Right hindlimb (tissue), 1 donor: ENCODE measurements at regions not wholly inside any gene's neighbourhood (a gene's known extent, or its start where the extent isn't known, plus 50 kb on each side); places are given as distances from the start of the nearest gene placed in this dataset.
"Not testable (repeated sequence)": the region's sequence is repeated elsewhere in the genome, so short reads cannot be mapped to it uniquely, and the experiment has no call there.

Experiments
- DNase-seq: peaks from one replicate; pipeline ENCODE4 v3.0.0-alpha.2; 2018

DNA sequence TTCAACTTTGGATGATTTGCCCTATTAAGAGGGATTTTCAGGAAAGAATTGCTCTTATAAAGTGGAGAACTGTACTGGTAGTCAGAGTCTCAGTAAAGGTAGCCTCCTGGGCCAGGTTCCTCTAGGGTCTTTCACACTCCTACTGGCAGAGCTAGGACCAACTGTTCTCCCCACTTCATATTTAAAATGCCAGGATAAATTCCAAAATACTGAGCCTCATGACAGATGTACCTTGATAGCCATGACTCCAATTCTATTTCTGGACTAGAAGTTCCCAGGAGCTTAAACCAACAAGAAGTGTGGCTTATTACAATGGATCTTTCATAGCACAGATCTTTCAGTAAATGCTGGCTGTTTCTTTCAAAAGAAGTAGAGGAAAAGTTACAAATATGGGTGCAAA lies 126.5 kb downstream of the C12orf75 start:
- DNase-seq = no peak

DNA sequence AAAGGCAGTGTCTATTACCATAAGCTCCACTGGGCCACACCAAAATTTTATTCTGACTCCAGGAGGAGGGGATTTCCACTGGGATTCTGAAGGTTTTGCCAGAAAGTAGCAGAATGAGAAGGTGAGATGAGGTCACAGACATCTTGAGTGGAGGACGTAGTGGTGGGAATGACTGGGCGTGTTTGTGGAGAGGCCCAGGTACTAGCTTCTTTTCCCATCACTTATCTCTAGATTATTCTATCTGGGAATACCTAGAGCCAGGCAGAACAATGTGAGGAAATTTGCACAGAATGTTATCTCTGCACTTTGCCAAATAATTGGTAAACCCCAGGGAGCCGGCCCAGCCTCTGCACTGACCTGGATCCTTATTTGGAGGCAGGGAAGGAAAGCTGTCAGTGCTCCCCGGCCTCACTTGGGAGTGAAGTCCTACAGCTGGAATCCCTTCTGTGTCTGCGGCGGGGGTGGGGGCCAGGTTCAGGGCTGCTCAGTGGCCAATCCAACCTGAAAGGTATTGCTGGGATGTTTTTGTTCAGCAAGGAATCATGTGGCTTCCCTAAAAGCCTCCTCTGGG lies 129.4 kb downstream of the C12orf75 start:
- no peak for DNase-seq

DNA sequence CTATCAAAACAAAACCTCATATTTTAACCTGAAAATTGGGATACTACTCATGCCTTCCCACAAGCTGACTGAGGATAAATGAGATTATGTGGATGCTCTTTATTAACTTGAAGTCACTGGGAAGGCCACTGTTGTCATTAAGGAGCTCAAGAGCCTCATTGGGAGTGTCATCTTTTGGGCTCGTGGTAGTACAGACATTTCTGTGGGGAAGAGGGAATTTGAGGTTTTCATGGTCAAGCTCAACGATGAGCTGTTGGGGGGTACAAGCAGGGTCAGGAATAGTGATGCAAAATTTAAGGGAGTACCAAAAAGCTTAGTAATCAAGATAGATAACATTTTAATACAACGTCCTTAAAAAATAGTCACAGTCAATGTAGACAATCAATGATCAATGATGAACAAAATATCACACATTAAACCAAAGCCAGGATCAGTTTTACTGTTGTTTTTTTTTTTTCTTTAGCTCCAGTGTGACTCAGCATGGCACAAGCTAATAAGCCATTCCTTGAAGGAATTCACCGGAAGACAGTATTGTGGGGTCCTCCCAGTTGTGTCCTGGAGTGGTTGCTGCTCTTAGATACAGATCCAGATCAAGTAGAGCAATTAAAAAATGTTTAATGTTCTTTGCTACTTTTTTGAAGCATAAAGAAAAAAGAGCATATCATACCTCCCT lies 130.9 kb downstream of the C12orf75 start:
- DNase-seq = no peak

DNA sequence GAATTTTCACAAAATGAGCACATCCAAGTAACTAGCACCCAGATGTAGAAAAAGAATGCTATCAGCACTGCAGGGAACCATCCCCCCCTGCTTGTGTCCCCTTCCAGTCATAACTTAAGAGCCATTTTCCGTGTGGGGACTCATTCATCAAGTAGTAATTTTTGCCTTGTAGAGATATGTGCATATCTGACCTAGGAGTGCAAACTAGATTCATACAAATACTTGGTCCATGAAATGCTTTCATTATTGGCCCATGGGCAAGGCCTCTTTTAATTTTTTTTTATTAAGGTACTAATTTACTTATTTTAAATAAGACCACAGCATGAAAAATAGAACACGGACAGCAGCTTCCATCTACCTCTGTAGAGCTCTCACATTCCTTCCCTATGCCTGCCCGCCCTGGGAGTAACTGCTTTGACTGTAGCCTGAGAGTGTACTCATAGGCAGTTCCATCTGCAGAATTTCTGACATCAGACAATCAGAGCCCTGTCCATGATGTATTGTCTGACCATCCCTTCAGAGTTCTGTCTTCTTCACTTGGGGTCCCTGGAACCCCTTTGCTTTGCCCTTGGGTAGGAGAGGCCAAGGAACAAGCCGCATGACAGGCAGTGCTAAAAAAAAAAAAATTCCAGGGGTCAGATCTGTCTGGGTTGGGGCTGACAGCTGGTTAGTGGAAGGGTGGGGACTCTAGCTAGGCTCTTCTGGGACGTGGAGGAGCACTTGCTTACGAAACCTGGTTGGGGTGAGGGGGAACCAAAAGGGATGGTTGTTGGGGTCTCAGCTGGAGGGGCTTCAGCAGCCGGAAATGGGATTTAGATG lies 131.7 kb downstream of the C12orf75 start:
- DNase-seq = no peak

DNA sequence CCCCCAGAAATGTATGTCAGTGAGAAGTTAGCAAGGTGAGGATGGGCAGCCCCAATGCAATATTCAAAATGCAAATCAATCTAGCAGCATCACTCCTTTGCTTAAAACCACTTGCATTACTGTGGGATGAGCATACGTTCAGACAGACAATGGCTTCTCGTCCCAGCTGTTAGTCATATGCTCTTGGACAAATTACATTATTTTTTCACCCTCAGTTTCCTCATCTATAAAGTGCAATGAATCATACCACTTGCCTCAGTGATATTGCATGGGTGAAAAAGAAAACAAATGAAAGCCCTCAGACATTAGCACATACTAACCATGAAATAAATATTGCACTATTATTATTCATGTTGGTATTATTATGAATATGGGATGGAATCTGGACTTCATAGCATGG lies 132.3 kb downstream of the C12orf75 start:
- DNase-seq = no peak

DNA sequence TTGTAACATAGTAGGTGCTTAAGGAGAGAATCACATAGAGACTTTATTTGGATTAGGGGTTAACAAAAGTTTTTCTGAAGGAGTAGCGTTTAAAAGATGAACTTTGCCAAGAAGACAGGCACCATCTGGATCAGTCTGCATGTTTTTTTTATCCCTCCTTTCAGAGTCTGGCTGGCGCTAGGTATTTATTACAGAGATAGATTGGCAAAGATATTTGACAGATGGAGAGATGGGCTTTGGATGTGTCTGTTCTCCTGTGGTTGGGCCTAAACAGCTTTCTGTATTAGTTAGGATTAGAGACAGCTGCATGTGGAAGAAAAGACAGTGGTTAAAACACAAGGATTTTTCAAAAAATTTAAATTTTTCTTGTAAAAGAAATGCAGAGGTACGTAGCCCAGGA lies 133.9 kb downstream of the C12orf75 start:
- DNase-seq = no peak

DNA sequence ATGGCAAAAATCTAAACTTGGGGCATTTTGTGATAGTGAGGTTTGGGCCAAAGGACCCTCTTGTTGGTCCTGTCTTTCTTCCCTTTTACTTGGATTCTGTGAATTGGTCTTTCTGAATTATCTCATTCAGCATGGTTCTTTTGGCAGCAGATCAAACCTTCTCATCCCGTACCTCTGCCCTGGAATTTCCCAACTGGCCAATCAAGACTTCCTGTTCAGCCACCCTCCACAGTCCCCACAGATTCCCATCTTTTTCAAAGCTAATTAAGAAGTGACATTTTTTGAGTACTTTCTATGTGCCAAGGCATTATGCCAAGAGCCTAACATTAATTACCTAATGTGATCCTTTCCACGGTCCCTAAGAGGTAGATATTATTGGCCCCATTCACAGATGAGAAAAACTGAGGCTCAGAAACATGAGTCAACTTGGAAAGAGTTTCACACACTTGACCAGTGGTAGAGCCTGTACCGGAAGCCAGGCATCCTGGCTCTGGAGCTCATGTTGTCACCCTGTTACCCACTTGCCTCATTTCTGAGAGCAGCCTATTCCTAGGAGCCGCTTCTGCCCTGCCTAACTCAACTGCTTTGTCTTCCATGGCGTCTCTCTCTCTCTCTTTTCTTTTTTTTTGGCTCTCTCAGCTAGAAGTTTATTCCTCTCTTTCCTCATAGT lies 135.9 kb downstream of the C12orf75 start:
- no peak for DNase-seq

DNA sequence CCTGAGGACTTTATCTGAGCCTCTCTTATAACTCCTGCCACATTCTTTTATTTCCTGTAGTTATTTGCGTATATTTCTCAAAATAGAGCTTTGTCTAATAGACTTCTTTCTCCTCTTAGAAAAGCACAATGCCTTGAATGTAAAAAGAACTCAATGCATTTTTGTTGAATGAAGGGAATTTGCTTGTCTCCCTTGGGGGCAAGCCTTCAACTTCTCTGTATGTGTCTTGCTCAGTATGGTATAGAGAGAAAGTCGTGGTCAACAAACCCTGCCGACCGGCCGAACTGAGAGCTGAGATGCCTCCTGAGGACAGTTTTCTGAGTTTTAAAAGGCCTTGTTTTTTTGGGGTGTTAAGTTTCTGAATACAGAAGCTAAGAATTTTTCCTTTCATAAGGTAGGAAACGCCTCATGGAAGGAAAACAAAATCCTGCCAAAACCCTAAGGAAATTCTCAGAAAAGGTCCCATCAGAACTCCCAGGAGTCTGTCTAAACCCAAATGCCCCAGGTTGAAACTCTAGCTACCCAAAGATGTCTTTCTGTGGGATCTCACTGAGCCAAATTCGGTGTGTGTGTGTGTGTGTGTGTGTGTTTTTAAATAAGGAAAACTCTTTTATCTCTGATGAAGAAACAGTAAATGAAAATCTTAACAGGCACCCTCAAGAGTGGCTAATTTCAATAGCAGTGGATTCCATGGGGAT lies 136.6 kb downstream of the C12orf75 start:
- DNase-seq = no peak

DNA sequence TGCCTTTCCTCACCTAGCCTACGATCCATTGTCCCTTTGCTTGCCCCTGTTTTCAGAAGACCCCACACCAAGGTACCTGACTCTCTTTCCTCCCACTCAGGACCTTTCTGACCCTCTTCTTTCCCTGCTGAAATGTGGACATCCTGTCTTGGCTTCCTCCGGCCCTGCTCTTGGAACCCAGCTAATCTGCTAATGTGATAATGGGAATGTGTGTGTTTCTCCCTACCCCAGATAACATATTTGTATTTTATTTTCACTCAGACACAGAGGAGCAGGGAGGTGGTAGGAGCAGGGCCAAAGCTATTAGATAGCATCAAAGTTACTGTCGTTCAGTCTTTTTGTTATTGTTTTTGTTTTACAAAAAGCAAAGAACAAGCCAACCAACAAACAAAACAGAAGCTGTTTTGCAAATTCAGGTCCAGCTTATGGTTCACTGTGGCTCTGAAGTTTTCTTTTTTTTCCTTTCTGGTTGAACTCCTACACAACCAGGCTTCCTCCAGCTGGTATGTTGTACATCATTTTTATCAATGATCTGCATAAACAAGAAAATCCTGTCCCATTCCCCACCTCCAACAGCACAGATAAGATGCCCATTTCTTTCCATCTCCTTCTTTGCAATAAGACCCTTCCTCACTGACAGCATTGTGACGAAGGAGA lies 137.3 kb downstream of the C12orf75 start:
- no peak for DNase-seq

DNA sequence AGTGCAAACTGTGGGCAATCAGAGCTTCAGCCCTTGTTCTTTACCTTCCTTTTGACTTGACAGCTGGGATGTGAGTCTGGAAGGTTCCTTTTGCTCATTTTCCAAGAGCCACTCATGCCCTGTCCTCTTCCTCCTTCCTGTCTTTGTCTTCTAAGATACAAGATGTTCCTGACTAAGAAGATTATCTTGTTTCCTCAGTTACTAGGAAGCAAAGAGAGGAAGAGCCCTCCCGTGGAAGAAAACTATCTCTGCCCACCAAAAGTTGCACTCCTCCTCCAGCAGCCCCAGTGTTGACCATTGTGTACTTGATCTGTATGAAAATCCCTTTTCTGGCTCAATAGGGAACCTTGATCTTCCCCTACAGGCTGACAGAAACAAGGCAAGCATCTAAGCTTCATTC lies 138.0 kb downstream of the C12orf75 start:
- no peak for DNase-seq

DNA sequence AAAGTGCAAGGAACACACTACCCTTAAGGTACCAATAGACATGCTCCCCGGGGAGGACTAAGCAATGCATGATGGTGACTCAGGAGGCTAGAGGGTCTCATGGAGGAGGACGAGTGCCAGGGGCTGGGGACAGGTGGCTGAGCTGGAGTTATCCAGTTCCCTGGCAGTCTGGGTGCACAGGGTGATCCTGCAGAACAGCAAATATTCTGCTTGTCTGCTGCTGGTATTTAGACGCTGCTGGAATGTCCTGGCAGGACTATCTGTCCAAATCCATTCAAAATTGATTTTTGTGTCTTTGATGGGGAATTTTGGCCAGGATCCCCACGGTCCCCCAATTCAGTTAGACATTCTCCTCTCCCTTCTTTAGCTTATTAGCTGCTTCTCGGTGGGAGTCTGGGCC lies 138.7 kb downstream of the C12orf75 start:
- DNase-seq = no peak

DNA sequence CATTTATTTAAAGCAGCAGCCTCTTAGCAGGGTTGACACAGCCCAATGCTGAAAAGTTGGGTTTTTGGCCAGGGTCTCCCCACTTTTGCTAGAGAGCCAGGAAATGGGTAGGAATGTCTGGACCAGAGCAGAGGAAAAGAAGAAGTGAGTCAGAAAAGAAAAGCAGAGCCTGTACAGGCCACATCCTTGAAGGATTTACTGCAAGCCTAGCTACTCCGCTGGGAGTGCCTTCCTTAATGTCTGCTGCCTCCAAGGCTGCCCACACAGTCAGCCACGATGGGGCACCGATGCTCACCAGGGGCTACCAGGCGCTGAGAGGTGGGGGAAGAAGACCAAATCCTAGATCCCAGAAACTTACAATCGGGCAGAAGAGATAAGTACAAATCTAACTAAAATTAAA lies 139.2 kb downstream of the C12orf75 start:
- no peak for DNase-seq

DNA sequence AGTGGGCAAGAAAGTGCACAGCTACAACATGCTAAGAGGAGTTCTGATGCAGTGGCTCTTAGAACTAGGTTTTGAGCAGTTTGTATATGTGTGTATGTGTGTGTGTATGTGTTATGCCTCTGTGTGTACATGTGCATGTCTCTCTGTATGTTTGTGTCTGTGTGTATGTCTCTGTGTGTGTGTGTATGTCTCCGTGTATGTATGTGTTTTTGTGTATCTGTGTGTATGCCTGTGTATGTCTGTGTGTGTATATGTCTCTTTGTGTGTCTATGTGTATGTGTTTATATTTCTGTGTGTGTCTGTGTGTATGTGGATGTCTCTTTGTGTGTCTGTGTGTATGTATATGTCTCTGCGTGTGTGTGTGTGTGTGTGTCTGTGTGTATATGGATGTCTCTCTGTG lies 139.6 kb downstream of the C12orf75 start:
- no peak for DNase-seq

DNA sequence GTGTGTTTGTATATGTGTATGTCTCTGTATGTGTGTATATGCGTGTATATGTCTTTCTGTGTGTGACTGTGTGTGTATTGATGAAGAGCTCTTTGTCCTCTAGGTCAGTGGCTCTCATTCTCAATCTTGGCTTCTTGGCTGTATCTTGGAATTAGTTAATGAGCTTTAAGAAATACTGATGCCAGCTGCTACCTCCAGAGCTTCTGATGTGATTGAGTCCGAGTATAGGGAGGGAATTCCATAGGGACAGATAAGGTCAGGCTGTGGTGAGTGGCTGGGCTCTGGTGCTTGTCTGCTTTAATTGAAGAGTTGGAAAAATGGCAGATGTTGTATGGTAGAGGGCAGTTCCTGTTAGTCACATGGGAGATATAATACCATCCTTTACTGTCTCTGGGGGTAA lies 140.1 kb downstream of the C12orf75 start:
- DNase-seq = no peak

DNA sequence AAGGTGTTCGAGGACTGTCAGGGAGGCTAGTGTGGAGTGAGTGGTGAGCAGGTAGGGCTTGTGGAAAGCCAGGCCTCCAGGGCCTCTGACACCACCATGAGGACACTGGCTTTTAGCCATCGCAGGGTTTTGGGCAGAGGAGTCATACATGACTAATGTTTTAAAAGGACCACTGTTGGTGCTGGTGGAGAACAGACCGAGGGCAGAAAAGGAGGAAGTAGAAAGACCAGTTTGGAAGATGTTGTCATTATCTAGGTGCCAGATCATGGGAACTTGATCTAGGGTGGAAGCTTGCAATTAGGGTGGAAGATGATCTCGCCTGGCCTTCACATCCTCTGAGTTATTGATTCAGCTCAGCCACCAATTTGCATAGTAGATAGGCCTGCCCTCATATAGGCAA lies 144.2 kb downstream of the C12orf75 start:
- DNase-seq = no peak

DNA sequence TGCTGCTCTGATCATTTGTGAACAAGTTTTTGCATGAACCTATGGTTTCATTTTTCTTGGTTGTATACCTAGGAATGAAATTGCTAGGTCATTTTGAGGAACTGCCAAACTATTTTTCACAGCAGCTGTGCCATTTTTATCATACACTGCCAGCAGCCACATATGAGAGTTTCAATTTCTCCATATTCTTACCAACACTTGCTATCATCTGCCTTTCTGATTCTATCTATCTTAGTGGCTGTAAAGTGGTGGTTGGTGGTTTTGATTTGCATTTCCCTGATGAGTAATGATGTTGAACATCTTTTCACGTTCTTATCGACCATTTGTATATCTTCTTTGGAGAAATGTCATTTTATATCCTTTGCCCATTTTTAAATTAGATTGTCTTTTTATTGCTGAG lies 146.1 kb downstream of the C12orf75 start:
- no peak for DNase-seq

DNA sequence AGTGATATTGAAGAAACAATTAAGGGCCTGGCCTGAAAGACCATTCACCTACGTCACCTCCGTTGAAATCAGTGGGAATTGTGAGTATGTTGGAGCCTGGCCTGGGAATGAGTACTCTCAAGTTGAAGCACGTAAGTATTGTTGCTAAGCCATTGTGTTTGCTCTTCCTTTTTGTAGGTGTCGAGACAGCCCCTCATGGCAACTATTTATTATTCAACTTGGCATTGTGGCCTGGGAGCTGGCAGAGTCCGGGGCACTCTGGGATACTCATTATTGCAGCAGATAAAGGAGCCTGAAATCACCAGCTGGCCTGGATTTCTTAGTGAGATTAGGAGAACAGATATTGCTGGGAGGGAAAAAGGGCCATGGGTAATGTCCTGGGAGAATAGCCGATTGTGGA lies 147.4 kb downstream of the C12orf75 start:
- no peak for DNase-seq

DNA sequence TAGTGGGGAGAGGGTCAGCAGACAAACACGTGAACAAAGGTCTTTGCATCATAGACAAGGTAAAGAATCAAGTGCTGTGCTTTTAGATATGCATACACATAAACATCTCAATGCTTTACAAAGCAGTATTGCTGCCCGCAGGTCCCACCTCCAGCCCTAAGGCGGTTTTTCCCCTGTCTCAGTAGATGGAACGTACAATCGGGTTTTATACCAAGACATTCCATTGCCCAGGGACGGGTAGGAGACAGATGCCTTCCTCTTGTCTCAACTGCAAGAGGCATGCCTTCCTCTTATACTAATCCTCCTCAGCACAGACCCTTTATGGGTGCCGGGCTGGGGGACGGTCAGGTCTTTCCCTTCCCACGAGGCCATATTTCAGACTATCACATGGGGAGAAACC lies 148.3 kb downstream of the C12orf75 start:
- not testable (repeated sequence) for DNase-seq

DNA sequence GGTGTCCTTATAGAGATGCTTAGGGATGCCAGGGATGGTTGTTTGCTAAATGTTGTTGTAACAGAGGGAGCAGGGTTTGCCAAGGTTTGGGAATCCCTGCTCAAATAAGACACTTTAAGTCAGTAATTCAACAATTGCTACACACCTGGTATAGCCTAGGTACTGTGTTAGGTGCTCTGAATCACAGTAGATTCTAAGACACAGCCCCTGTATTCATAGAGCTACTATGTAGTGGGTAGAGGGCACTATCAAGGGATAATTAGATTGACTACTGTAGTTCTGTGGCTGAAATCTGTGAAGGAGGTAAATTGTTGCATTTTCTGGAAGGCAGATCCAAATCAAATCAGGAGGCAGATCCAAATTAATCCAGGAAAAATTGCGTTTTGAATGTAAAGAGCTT lies 149.2 kb downstream of the C12orf75 start:
- DNase-seq = no peak

DNA sequence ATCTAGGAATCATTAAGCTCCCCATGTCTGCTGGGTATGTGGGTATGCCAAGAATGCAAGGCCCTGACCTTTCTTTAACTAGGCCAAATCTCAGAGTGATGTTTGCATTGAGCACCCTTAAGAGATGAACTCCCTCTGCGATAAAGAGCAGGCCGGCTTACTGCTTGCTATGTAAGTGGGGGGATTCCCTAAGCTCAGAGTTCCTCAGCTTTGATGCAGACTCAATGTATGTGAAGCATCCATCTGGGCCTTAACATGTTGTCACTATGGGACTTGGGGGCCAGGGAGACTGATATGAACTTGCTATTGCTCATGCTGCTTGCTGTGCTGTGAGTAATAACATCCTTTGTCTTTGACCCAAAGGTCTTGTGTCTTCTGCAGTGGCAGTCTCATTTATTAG lies 149.7 kb downstream of the C12orf75 start:
- DNase-seq = no peak

DNA sequence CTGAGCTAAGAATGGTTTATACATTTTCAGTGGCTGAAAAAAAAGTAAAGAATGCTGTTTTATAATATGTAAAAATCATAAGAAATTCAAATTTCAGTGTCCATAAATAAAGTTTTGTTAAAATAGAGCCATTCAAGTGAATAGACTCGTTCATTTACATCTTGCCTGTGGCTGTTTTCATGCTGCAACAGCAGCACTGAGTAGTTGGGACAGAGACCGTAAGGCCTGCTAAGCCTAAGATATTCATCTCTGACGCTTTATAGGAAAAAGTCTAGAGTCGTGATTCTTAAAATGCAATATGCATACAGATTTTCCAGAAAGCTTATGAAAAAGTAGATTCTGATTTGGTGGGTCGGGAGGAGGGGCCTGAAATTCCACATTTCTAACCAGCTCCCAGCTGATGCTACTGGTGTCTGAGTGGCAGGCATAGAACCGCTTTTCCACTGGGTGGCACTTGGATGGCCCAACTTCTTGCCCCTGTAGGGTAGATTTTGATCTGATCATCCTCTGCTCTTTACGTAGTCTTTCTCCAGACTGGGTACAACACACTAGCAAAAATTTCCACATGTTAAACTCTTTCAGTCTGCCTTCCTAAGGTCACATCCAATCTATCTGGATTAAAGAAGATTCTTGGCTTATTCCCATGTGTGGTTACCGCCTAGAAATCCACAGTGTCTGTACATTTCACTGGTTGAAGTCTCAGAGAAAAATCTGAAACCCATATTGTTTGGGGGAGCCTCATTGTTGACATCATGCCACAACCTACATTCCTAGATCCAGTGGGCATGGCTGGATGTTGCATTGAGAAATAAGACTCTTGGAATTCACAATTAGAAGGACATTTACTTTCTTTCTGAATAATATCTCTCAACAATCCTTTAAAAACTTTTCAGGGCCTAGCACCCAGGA lies 151.2 kb downstream of the C12orf75 start:
- DNase-seq = no peak
